Nephron progenitor cell (in vitro differentiated cells): ENCODE measurements at regions not wholly inside any gene's neighbourhood (a gene's known extent, or its start where the extent isn't known, plus 50 kb on each side); places are given as distances from the start of the nearest gene placed in this dataset.

ENCODE experiments used
- DNase-seq: peaks from one replicate; pipeline ENCODE4 v3.0.0; 2021
- H3K27ac Mint-ChIP-seq: 2 replicates; pipeline ENCODE4 v1.8.0; 2021; ENCODE audit warnings: mild to moderate bottlenecking, moderate library complexity, mixed read lengths
- H3K27me3 Mint-ChIP-seq: 2 replicates; pipeline ENCODE4 v1.8.0; 2021; ENCODE audit warnings: mild to moderate bottlenecking, low read depth, mixed read lengths; ENCODE audit not compliant: poor library complexity
- H3K36me3 Mint-ChIP-seq: 2 replicates; pipeline ENCODE4 v1.8.0; 2021; ENCODE audit warnings: low read depth, mixed read lengths
- H3K4me1 Mint-ChIP-seq: 2 replicates; pipeline ENCODE4 v1.8.0; 2021; ENCODE audit warnings: mixed read lengths
- H3K4me3 Mint-ChIP-seq: 2 replicates; pipeline ENCODE4 v1.8.0; 2021; ENCODE audit warnings: mild to moderate bottlenecking, moderate library complexity, mixed read lengths
- H3K9me3 Mint-ChIP-seq: 2 replicates; pipeline ENCODE4 v1.8.0; 2021; ENCODE audit warnings: mild to moderate bottlenecking, moderate library complexity, mixed read lengths
- TF ChIP-seq, protein P1 (sequence below): fragments of 200-600 bp; sonication (generic); IDR thresholded peaks from 2 replicates; pipeline ENCODE4 v1.5.0; 2021; ENCODE audit warnings: antibody characterized with exemption

DNA sequence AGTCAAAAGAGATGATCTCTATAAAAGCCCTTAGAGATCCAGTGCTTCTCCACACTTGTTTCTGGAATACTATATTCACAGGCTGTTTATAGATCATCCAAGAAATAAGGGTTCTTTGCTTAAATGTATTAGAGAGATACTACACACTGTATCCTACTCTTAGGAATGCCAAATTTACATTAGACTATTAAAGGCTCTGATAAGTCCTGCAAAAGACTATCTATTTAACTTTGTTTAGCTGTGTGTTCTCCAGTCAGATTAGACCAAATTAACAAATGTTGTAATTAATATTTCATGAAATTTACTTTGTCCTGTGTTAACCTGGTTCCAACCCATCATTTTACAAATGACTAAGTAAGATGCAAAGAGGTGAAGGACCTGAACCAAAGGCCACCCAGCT, 260.5 kb upstream of the ZIC3 start:
- no peak for DNase-seq
- Mint-ChIP-seq H3K4me1 (no peaks in the 10 kb centered on the region), H3K9me3 (peaks cover 52% of the 10 kb centered on the region), H3K27me3 (peaks cover 8% of the 10 kb centered on the region), H3K36me3 (no peaks in the 10 kb centered on the region), H3K27ac (no peak overlapping the region), H3K4me3 (no peak overlapping the region)
- TF ChIP-seq, protein P1, sequence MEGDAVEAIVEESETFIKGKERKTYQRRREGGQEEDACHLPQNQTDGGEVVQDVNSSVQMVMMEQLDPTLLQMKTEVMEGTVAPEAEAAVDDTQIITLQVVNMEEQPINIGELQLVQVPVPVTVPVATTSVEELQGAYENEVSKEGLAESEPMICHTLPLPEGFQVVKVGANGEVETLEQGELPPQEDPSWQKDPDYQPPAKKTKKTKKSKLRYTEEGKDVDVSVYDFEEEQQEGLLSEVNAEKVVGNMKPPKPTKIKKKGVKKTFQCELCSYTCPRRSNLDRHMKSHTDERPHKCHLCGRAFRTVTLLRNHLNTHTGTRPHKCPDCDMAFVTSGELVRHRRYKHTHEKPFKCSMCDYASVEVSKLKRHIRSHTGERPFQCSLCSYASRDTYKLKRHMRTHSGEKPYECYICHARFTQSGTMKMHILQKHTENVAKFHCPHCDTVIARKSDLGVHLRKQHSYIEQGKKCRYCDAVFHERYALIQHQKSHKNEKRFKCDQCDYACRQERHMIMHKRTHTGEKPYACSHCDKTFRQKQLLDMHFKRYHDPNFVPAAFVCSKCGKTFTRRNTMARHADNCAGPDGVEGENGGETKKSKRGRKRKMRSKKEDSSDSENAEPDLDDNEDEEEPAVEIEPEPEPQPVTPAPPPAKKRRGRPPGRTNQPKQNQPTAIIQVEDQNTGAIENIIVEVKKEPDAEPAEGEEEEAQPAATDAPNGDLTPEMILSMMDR: no peak

DNA sequence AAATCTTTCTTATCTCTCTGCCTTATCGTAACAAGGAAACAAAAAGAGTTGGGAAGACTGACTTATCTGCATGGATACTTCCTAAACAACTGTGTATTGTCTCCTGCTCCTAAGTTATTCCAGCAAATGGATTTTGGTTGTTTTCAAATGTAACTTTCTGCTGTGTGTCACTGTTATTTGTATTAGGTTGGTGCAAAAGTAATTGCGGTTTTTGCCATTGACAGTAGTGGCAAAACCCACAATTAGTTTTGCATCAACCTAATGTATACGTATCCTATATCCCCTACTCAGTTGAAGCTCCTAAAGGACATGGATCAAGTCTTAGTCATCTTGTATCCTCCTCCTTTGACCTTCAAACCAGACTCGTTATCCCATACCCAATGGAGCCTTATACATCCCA, 263.4 kb upstream of the GPR101 start:
- DNase-seq: no peak
- Mint-ChIP-seq H3K4me3 (no peak overlapping the region), H3K27ac (no peak overlapping the region), H3K27me3 (peaks cover 4% of the 10 kb centered on the region), H3K9me3 (peaks cover 30% of the 10 kb centered on the region), H3K36me3 (no peaks in the 10 kb centered on the region), H3K4me1 (no peaks in the 10 kb centered on the region)
- TF ChIP-seq, protein P1: no peak

DNA sequence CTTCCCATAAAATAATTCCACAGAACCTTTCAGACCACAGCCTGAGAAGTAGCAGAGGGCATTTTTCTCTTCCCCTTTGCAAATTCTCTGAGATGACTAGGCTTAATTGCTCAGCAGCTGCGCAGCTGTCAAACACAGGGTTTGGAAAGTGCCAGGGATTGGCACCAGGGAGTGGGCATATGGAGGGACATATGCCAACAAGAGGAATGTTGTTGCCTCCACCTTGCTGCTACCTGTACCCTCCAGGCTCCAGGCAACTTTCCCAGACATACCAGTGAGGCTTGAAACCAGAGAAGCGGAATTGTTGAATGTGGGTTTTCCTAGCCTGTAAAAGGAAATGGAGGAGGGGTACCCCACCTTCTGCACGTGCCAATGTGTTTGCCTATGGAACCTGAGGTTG, 256.2 kb upstream of the GPR101 start:
- no peaks in the 10 kb centered on the region for H3K27me3 Mint-ChIP-seq
- H3K4me3 Mint-ChIP-seq: no peak overlapping the region
- H3K4me1 Mint-ChIP-seq: peaks cover 14% of the 10 kb centered on the region
- DNase-seq: no peak
- TF ChIP-seq, protein P1: no peak
- H3K27ac Mint-ChIP-seq: no peak overlapping the region
- H3K9me3 Mint-ChIP-seq: peaks cover 19% of the 10 kb centered on the region
- H3K36me3 Mint-ChIP-seq: no peaks in the 10 kb centered on the region

DNA sequence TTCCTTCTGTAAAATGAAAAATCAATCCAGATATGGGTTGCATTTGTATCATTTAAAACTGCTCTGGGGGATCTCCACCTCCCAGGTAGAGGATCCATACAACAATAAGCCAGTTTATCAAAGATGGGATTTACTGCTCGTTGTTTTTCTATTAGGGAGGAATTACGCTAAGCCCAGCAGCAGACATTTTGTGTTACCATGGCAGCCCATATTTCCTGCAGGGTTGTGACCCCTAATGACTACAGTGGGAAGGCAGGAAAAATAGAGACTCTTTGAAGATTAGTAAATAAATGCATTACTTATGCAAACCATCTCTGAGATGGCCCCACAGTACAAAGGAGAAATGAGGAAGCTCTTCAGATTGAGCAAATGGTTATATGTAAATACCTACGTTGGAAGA, 253.4 kb upstream of the GPR101 start:
- H3K4me1 Mint-ChIP-seq: peaks cover 14% of the 10 kb centered on the region
- peaks cover 15% of the 10 kb centered on the region for H3K9me3 Mint-ChIP-seq
- DNase-seq: no peak
- no peaks in the 10 kb centered on the region for H3K36me3 Mint-ChIP-seq
- peaks cover 4% of the 10 kb centered on the region for H3K27me3 Mint-ChIP-seq
- H3K27ac Mint-ChIP-seq: no peak overlapping the region
- H3K4me3 Mint-ChIP-seq: no peak overlapping the region
- TF ChIP-seq, protein P1: no peak

DNA sequence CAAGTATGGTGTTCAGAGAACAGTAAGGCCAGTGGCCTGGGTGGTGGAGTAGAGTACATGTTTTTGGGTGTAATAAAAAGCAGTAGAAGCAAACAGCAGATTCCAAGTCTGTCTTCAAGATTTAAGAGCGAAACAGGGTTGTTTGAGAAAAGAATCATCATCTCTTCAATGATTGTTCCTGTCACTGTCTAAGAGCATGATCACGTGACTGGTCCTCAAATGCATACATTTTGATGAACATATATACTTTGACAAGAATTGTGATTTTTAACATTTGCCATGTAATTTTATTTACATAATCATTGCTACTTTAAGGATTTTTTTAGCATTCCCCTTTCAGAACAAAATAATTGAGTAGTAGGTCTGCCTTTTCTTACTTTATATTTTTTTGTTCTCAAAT, 252.6 kb upstream of the GPR101 start:
- Mint-ChIP-seq H3K27ac (no peak overlapping the region), H3K9me3 (peaks cover 14% of the 10 kb centered on the region), H3K36me3 (no peaks in the 10 kb centered on the region), H3K4me1 (peaks cover 18% of the 10 kb centered on the region), H3K4me3 (no peak overlapping the region), H3K27me3 (peaks cover 4% of the 10 kb centered on the region)
- TF ChIP-seq, protein P1: no peak
- DNase-seq: no peak

DNA sequence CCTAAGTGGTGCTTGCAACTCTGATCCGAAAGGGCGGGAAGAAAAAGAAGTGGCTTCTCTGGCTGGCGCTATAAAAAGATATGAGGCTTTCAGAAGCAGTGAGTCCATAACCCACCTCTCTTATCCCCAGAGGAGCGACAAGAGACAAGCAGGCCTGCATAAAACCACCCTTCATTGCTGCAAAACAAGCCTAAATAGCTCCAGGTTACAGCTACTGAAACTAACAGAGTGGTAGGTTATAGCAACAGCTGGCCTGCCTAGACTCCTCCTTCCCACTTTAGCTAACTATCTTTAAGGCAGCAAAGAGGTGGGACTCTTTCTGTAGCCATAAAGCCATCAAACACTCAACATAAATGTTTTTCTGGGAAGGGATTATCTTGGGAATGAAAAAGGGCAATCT, 245.0 kb upstream of the GPR101 start:
- H3K36me3 Mint-ChIP-seq: no peaks in the 10 kb centered on the region
- peaks cover 16% of the 10 kb centered on the region for H3K4me1 Mint-ChIP-seq
- no peak overlapping the region for H3K27ac Mint-ChIP-seq
- H3K9me3 Mint-ChIP-seq: peaks cover 9% of the 10 kb centered on the region
- peaks cover 4% of the 10 kb centered on the region for H3K27me3 Mint-ChIP-seq
- TF ChIP-seq, protein P1: no peak
- H3K4me3 Mint-ChIP-seq: no peak overlapping the region
- DNase-seq: no peak
